ENCODE measurements at regions not wholly inside any gene's neighbourhood (a gene's known extent, or its start where the extent isn't known, plus 50 kb on each side); places are given as distances from the start of the nearest gene placed in this dataset.

DNA sequence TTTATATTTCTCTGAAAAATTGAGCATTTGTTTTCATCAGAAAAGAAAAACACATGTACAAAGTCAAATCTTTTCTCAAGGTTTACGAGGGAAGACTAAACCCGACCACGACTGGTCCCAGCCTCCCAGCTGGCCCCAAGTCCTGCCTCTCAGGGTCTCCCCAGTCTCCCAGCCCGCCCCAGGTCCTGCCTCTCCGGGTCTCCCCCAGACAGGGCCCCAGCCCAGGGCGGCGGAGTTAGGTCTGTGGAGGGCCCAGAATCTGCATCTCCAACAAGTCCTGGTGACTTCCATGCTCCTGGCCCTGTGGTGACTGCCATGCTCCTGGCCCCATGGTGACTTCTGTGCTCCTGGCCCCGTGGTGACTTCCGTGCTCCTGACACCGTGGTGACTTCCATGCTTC lies 359.9 kb downstream of the IRX2 start:
- FAIRE-seq (no peak), DNase-seq (ENCODE audit: low read depth) (no peak)
- Histone ChIP-seq H3K36me3 (ENCODE audit: insufficient read depth, low read length) (no peaks in the 10 kb centered on the region), H4K20me1 (ENCODE audit: insufficient read depth, low read length) (no peaks in the 10 kb centered on the region), H3K9ac (ENCODE audit: low read length) (no peak overlapping the region), H3K9me3 (ENCODE audit: insufficient read depth, low read depth, low read length) (peaks cover 2% of the 10 kb centered on the region), H2AFZ (ENCODE audit: low read depth, low read length) (no peak overlapping the region), H3K27ac (ENCODE audit: low read depth, low read length) (no peak overlapping the region), H3K4me1 (ENCODE audit: insufficient read depth, low read length) (no peaks in the 10 kb centered on the region), H3K4me3 (ENCODE audit: insufficient read depth, low read depth, low read length) (no peak overlapping the region), H3K4me2 (ENCODE audit: low read length) (no peak overlapping the region), H3K79me2 (ENCODE audit: insufficient read depth, low read length) (no peaks in the 10 kb centered on the region), H3K27me3 (ENCODE audit: insufficient read depth, low read length) (no peaks in the 10 kb centered on the region)
- no peak overlapping the region for H3K27ac Mint-ChIP-seq (ENCODE audit: unreplicated experiment)
- H3K4me3 Mint-ChIP-seq (ENCODE audit: unreplicated experiment) = no peak overlapping the region
- no peaks in the 10 kb centered on the region for H3K4me1 Mint-ChIP-seq (ENCODE audit: low read depth, unreplicated experiment)
- peaks cover 24% of the 10 kb centered on the region for H3K27me3 Mint-ChIP-seq (ENCODE audit: low read depth, unreplicated experiment)
- no peak for TF ChIP-seq EZH2 (IDR thresholded peaks at IDR 0.05; ENCODE audit: insufficient read depth, low read length)
- TF ChIP-seq, protein P1, sequence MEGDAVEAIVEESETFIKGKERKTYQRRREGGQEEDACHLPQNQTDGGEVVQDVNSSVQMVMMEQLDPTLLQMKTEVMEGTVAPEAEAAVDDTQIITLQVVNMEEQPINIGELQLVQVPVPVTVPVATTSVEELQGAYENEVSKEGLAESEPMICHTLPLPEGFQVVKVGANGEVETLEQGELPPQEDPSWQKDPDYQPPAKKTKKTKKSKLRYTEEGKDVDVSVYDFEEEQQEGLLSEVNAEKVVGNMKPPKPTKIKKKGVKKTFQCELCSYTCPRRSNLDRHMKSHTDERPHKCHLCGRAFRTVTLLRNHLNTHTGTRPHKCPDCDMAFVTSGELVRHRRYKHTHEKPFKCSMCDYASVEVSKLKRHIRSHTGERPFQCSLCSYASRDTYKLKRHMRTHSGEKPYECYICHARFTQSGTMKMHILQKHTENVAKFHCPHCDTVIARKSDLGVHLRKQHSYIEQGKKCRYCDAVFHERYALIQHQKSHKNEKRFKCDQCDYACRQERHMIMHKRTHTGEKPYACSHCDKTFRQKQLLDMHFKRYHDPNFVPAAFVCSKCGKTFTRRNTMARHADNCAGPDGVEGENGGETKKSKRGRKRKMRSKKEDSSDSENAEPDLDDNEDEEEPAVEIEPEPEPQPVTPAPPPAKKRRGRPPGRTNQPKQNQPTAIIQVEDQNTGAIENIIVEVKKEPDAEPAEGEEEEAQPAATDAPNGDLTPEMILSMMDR (IDR thresholded peaks at IDR 0.05; ENCODE audit: insufficient read depth, low read depth, low read length) = no peak
- no peaks in the 10 kb centered on the region for H3K9me3 Mint-ChIP-seq (ENCODE audit: unreplicated experiment)
- H3K36me3 Mint-ChIP-seq (ENCODE audit: low read depth, unreplicated experiment) = no peaks in the 10 kb centered on the region

DNA sequence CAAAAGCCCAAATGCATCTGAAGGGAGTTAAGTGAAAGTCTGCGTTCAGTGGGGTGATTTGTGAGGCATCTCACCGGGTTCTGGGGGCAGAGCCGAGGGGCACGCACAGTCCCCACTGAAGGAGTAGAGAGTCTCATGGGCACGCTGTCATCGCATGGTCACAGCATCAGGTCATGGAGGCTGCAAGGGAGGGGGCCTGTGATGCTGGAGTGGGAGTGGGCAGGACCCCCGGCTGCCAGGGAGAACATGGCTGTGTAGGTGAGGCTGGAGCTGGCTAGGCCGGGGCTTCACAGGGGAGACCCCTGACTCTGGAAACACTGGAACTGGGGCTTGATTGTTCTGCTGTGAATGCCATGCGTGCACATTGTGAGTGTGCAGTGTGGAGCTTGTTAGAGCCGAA lies 360.5 kb downstream of the IRX2 start:
- H3K4me2 ChIP-seq (ENCODE audit: low read length) = no peak overlapping the region
- no peak overlapping the region for H3K4me3 Mint-ChIP-seq (ENCODE audit: unreplicated experiment)
- H3K9me3 Mint-ChIP-seq (ENCODE audit: unreplicated experiment) = no peaks in the 10 kb centered on the region
- H3K4me3 ChIP-seq (ENCODE audit: insufficient read depth, low read depth, low read length) = no peak overlapping the region
- H3K9me3 ChIP-seq (ENCODE audit: insufficient read depth, low read depth, low read length) = peaks cover 2% of the 10 kb centered on the region
- DNase-seq (ENCODE audit: low read depth) (no peak), FAIRE-seq (no peak)
- H3K27me3 ChIP-seq (ENCODE audit: insufficient read depth, low read length) = no peaks in the 10 kb centered on the region
- H3K9ac ChIP-seq (ENCODE audit: low read length) = no peak overlapping the region
- no peaks in the 10 kb centered on the region for H3K36me3 ChIP-seq (ENCODE audit: insufficient read depth, low read length)
- TF ChIP-seq EZH2 (IDR thresholded peaks at IDR 0.05; ENCODE audit: insufficient read depth, low read length) = no peak
- TF ChIP-seq, protein P1 (IDR thresholded peaks at IDR 0.05; ENCODE audit: insufficient read depth, low read depth, low read length) = no peak
- no peaks in the 10 kb centered on the region for H4K20me1 ChIP-seq (ENCODE audit: insufficient read depth, low read length)
- no peak overlapping the region for H3K27ac ChIP-seq (ENCODE audit: low read depth, low read length)
- no peaks in the 10 kb centered on the region for H3K4me1 Mint-ChIP-seq (ENCODE audit: low read depth, unreplicated experiment)
- no peaks in the 10 kb centered on the region for H3K79me2 ChIP-seq (ENCODE audit: insufficient read depth, low read length)
- H3K27ac Mint-ChIP-seq (ENCODE audit: unreplicated experiment) = no peak overlapping the region
- peaks cover 24% of the 10 kb centered on the region for H3K27me3 Mint-ChIP-seq (ENCODE audit: low read depth, unreplicated experiment)
- no peak overlapping the region for H2AFZ ChIP-seq (ENCODE audit: low read depth, low read length)
- H3K36me3 Mint-ChIP-seq (ENCODE audit: low read depth, unreplicated experiment) = no peaks in the 10 kb centered on the region
- no peaks in the 10 kb centered on the region for H3K4me1 ChIP-seq (ENCODE audit: insufficient read depth, low read length)

DNA sequence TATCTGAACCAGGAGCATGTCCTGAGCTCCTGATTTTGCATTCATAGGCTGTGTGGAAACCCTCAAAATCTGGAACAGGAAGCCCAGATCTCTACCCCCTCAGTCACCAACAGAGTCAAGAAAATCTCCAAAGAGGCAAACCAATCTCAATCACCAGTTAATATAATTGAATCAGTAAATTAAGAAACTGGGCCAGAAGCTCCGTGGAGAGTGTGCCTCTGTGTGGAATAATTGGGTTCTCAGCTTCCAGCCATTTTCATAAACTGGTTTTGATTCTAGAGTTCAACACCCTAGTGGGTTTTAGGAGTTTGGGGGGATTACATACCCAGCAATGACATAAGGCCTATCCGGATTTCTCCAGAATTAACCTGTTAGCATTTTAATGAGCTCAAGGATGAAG lies 362.9 kb downstream of the IRX2 start:
- no peak overlapping the region for H3K4me2 ChIP-seq (ENCODE audit: low read length)
- H3K36me3 ChIP-seq (ENCODE audit: insufficient read depth, low read length) = no peaks in the 10 kb centered on the region
- no peak overlapping the region for H3K4me3 Mint-ChIP-seq (ENCODE audit: unreplicated experiment)
- H3K4me3 ChIP-seq (ENCODE audit: insufficient read depth, low read depth, low read length) = no peak overlapping the region
- TF ChIP-seq EZH2 (IDR thresholded peaks at IDR 0.05; ENCODE audit: insufficient read depth, low read length) = no peak
- DNase-seq (ENCODE audit: low read depth) (no peak), FAIRE-seq (no peak)
- peaks cover 36% of the 10 kb centered on the region for H3K27me3 Mint-ChIP-seq (ENCODE audit: low read depth, unreplicated experiment)
- H3K9me3 ChIP-seq (ENCODE audit: insufficient read depth, low read depth, low read length) = peaks cover 2% of the 10 kb centered on the region
- no peaks in the 10 kb centered on the region for H3K27me3 ChIP-seq (ENCODE audit: insufficient read depth, low read length)
- H2AFZ ChIP-seq (ENCODE audit: low read depth, low read length) = no peak overlapping the region
- no peaks in the 10 kb centered on the region for H3K9me3 Mint-ChIP-seq (ENCODE audit: unreplicated experiment)
- no peak overlapping the region for H3K27ac ChIP-seq (ENCODE audit: low read depth, low read length)
- no peaks in the 10 kb centered on the region for H3K4me1 ChIP-seq (ENCODE audit: insufficient read depth, low read length)
- H3K79me2 ChIP-seq (ENCODE audit: insufficient read depth, low read length) = no peaks in the 10 kb centered on the region
- no peak overlapping the region for H3K9ac ChIP-seq (ENCODE audit: low read length)
- no peak overlapping the region for H3K27ac Mint-ChIP-seq (ENCODE audit: unreplicated experiment)
- H3K36me3 Mint-ChIP-seq (ENCODE audit: low read depth, unreplicated experiment) = no peaks in the 10 kb centered on the region
- H4K20me1 ChIP-seq (ENCODE audit: insufficient read depth, low read length) = no peaks in the 10 kb centered on the region
- no peaks in the 10 kb centered on the region for H3K4me1 Mint-ChIP-seq (ENCODE audit: low read depth, unreplicated experiment)

Measured in astrocyte (in vitro differentiated cells and primary cell).